GM18505 (cell line): ENCODE measurements at regions not wholly inside any gene's neighbourhood (a gene's known extent, or its start where the extent isn't known, plus 50 kb on each side); places are given as distances from the start of the nearest gene placed in this dataset.

Experiments
- ATAC-seq: cut with Tn5 transposase; IDR thresholded peaks from one replicate; pipeline ENCODE4 v1.9.1; 2021; ENCODE audit not compliant: unreplicated experiment
- POLR2A ChIP-seq: IDR thresholded peaks from 4 replicates; pipeline ENCODE4 v1.6.1; 2011; ENCODE audit warnings: borderline replicate concordance; ENCODE audit not compliant: insufficient read depth, insufficient read length; ENCODE audit errors: extremely low read depth

- no peak for TF ChIP-seq POLR2A
- no peak for ATAC-seq
Measured at GRCh38 chr3:161946443-161946960, 449.9 kb downstream of the OTOL1 start.

- ATAC-seq: no peak
- TF ChIP-seq POLR2A: no peak
Measured at GRCh38 chr3:161950318-161950868, 453.8 kb downstream of the OTOL1 start.

GRCh38 chr3:161957467-161957866, 460.9 kb downstream of the OTOL1 start:
- ATAC-seq: no peak
- no peak for TF ChIP-seq POLR2A

- ATAC-seq: no peak
- TF ChIP-seq POLR2A: no peak
Measured at GRCh38 chr3:161964857-161965256, 468.2 kb downstream of the OTOL1 start.

- TF ChIP-seq POLR2A: no peak
- no peak for ATAC-seq
Measured at GRCh38 chr3:161969867-161970266, 473.3 kb downstream of the OTOL1 start.

GRCh38 chr3:161975201-161975600, 478.6 kb downstream of the OTOL1 start:
- no peak for TF ChIP-seq POLR2A
- no peak for ATAC-seq

DNA sequence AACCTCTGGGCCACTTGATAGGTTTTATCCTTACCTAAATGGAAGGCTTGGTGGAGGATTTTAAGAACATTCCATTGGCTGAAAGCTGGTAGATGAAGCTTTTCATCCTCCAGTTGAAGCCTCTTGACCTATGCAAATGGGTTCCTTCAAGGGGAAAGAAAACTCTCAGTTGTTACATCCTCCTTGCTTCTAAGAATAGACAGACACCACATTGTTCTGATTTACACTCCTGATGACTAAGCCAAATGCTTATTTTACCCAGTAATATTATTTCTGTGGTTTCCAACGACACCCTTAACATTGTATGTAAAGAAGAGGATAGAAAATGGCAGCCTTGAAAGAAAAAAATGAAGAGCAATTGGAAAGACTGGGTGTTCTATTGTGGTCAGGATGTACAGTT, 480.5 kb downstream of the OTOL1 start:
- no peak for ATAC-seq
- TF ChIP-seq POLR2A: no peak

GRCh38 chr3:161977850-161978249, 481.2 kb downstream of the OTOL1 start:
- no peak for TF ChIP-seq POLR2A
- ATAC-seq: no peak

- no peak for TF ChIP-seq POLR2A
- no peak for ATAC-seq
Measured at GRCh38 chr3:161987933-161988332, 491.3 kb downstream of the OTOL1 start.

DNA sequence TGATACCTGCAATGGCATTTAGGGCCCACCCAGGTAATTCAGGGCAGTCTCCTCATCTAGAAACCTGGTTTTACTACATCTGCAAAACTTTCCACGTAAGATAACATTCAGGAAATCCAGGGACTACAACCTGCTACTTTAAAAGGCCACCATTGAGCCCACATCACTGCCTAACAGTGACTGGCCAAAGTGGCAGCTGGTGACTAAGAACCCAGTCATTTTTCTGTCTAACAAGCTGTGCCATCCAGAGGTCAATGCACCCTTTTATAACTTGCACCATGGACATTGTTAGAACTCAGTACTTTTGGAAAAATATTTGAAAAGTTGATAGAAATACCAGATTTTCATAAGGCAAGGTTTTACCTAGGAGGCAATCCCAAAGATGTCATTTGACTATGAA, 492.4 kb downstream of the OTOL1 start:
- no peak for ATAC-seq
- no peak for TF ChIP-seq POLR2A

DNA sequence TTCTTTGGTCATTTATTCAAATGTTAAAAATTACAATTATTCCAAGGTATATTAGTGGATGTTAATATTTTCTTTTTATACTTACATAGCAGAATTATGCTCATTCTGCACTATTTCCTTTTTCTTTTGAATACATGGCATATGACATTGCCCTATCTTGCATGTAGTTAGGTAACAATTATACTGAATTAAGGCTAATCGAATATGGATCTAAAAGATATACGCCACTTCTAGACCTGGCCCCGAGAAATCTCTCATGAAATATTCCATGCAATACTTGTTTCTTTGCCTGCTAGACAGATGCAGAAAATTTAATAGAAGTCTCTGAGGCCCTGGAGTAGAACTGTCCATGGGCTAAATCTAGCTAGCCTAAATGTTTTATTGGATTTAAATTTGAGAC, 493.4 kb downstream of the OTOL1 start:
- ATAC-seq: no peak
- no peak for TF ChIP-seq POLR2A

DNA sequence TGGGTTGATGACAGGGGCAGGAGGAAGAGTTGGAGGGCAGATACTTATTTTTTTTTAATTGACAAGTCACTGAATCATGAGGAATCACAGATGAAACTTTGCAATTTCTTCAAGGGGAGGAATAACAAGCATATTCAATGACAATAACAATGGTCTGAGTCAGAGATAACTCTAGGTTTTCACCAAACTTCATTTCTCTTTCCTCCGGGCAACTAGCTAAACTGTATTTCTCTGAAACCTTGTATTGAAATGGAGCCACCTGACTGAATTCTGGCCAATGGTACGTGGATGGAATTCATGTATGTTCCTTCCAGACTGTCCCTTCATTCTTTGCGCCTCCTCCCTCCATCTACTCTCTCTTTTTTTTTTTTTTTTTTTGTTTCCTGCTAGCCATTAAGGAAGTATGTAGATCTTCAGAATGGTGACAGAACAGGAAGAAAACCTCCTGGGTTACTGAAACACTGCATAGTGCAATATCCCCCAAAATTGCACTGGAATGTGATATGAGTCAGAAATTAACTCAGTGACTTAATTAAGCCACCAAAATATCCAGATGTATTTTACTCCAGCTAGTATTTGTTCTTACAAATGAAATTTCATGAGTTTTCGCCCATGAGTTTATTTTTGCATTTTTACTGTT, 495.4 kb downstream of the OTOL1 start:
- ATAC-seq: no peak
- TF ChIP-seq POLR2A: no peak

DNA sequence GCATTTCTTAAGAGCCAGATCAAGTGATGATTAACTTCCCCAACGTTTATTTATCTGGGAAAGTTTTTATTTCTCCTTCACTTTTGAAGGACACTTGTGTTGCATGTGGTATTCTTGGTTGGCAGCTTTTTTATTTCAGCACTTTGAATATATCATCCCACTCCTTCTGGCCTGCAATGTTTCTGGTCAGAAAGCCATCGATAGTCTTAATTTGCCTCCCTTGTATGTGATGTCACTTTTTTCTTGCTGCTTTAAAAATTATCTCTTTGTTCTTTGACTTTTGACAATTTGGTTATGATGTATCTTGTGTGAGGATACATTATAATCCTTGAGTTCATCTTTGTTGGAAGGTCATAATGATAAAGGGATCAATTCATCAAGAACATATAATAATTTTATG, 503.2 kb downstream of the OTOL1 start:
- no peak for ATAC-seq
- no peak for TF ChIP-seq POLR2A

DNA sequence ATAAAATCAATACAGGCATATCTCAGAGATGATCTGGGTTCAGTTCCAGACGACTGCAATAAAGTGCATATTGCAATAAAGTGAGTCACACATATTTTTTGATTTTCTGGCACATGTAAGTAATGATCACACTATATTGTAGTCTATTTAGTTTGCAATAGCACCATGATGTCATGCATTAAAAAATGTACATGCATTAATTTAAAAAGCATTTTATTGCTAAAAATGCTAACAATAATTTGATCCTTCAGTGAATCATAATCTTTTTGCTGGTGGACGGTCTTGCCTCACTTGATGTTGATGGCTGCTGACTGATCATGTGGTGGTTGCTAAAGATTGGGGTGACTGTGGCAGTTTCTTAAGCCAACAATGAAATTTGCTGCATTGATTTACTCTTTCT, 511.1 kb downstream of the OTOL1 start:
- no peak for ATAC-seq
- no peak for TF ChIP-seq POLR2A
